ENCODE measurements at regions not wholly inside any gene's neighbourhood (a gene's known extent, or its start where the extent isn't known, plus 50 kb on each side); places are given as distances from the start of the nearest gene placed in this dataset.

- no peak for DNase-seq (ENCODE audit: low read depth, low spot score)
- Histone ChIP-seq H3K9ac (ENCODE audit: insufficient read length, low read depth) (no peak overlapping the region), H3K27me3 (ENCODE audit: insufficient read depth, insufficient read length) (no peaks in the 10 kb centered on the region), H3K9me3 (ENCODE audit: insufficient read depth, low read length) (no peaks in the 10 kb centered on the region), H3K4me1 (ENCODE audit: insufficient read depth, insufficient read length) (no peaks in the 10 kb centered on the region), H3K36me3 (ENCODE audit: insufficient read depth, insufficient read length, low read length) (no peaks in the 10 kb centered on the region), H3K4me3 (ENCODE audit: insufficient read length, low read depth) (no peak overlapping the region)
- no peak for TF ChIP-seq SUZ12 (IDR thresholded peaks at IDR 0.05; ENCODE audit: extremely low read depth, insufficient read depth, insufficient read length)
- TF ChIP-seq ZNF274 (IDR thresholded peaks at IDR 0.05; ENCODE audit: low read depth, low read length), result no peak
- no peak for TF ChIP-seq YY1 (IDR thresholded peaks at IDR 0.05; ENCODE audit: insufficient read depth, insufficient read length)
Observed at GRCh38 chr4:124431653-124432192, 280.8 kb downstream of the ANKRD50 start.

- no peak for DNase-seq (ENCODE audit: low read depth, low spot score)
- no peaks in the 10 kb centered on the region for H3K36me3 ChIP-seq (ENCODE audit: insufficient read depth, insufficient read length, low read length)
- no peaks in the 10 kb centered on the region for H3K27me3 ChIP-seq (ENCODE audit: insufficient read depth, insufficient read length)
- TF ChIP-seq YY1 (IDR thresholded peaks at IDR 0.05; ENCODE audit: insufficient read depth, insufficient read length) (no peak), SUZ12 (IDR thresholded peaks at IDR 0.05; ENCODE audit: extremely low read depth, insufficient read depth, insufficient read length) (no peak), ZNF274 (IDR thresholded peaks at IDR 0.05; ENCODE audit: low read depth, low read length) (no peak)
- no peak overlapping the region for H3K9ac ChIP-seq (ENCODE audit: insufficient read length, low read depth)
- H3K9me3 ChIP-seq (ENCODE audit: insufficient read depth, low read length), result no peaks in the 10 kb centered on the region
- H3K4me1 ChIP-seq (ENCODE audit: insufficient read depth, insufficient read length), result no peaks in the 10 kb centered on the region
- no peak overlapping the region for H3K4me3 ChIP-seq (ENCODE audit: insufficient read length, low read depth)
Observed at GRCh38 chr4:124432500-124432899, 280.0 kb downstream of the ANKRD50 start.

- Histone ChIP-seq H3K9ac (ENCODE audit: insufficient read length, low read depth) (no peak overlapping the region), H3K4me3 (ENCODE audit: insufficient read length, low read depth) (no peak overlapping the region), H3K27me3 (ENCODE audit: insufficient read depth, insufficient read length) (no peaks in the 10 kb centered on the region), H3K4me1 (ENCODE audit: insufficient read depth, insufficient read length) (no peaks in the 10 kb centered on the region), H3K36me3 (ENCODE audit: insufficient read depth, insufficient read length, low read length) (no peaks in the 10 kb centered on the region), H3K9me3 (ENCODE audit: insufficient read depth, low read length) (no peaks in the 10 kb centered on the region)
- no peak for DNase-seq (ENCODE audit: low read depth, low spot score)
- TF ChIP-seq YY1 (IDR thresholded peaks at IDR 0.05; ENCODE audit: insufficient read depth, insufficient read length) (no peak), ZNF274 (IDR thresholded peaks at IDR 0.05; ENCODE audit: low read depth, low read length) (no peak), SUZ12 (IDR thresholded peaks at IDR 0.05; ENCODE audit: extremely low read depth, insufficient read depth, insufficient read length) (no peak)
Observed at GRCh38 chr4:124433044-124433443, 279.5 kb downstream of the ANKRD50 start.

GRCh38 chr4:124433500-124433899, 279.0 kb downstream of the ANKRD50 start:
- DNase-seq (ENCODE audit: low read depth, low spot score), result no peak
- H3K4me1 ChIP-seq (ENCODE audit: insufficient read depth, insufficient read length), result no peaks in the 10 kb centered on the region

GRCh38 chr4:124435274-124435950, 277.1 kb downstream of the ANKRD50 start:
- DNase-seq (ENCODE audit: low read depth, low spot score), result no peak
- Histone ChIP-seq H3K9me3 (ENCODE audit: insufficient read depth, low read length) (no peaks in the 10 kb centered on the region), H3K4me1 (ENCODE audit: insufficient read depth, insufficient read length) (no peaks in the 10 kb centered on the region), H3K36me3 (ENCODE audit: insufficient read depth, insufficient read length, low read length) (no peaks in the 10 kb centered on the region), H3K9ac (ENCODE audit: insufficient read length, low read depth) (no peak overlapping the region), H3K27me3 (ENCODE audit: insufficient read depth, insufficient read length) (no peaks in the 10 kb centered on the region), H3K4me3 (ENCODE audit: insufficient read length, low read depth) (no peak overlapping the region)
- TF ChIP-seq ZNF274 (IDR thresholded peaks at IDR 0.05; ENCODE audit: low read depth, low read length), result no peak
- no peak for TF ChIP-seq SUZ12 (IDR thresholded peaks at IDR 0.05; ENCODE audit: extremely low read depth, insufficient read depth, insufficient read length)
- no peak for TF ChIP-seq YY1 (IDR thresholded peaks at IDR 0.05; ENCODE audit: insufficient read depth, insufficient read length)

More at GRCh38 chr4:124433500-124433899, 279.0 kb downstream of the ANKRD50 start:
- Histone ChIP-seq H3K36me3 (ENCODE audit: insufficient read depth, insufficient read length, low read length) (no peaks in the 10 kb centered on the region), H3K9me3 (ENCODE audit: insufficient read depth, low read length) (no peaks in the 10 kb centered on the region), H3K9ac (ENCODE audit: insufficient read length, low read depth) (no peak overlapping the region), H3K27me3 (ENCODE audit: insufficient read depth, insufficient read length) (no peaks in the 10 kb centered on the region), H3K4me3 (ENCODE audit: insufficient read length, low read depth) (no peak overlapping the region)
- no peak for TF ChIP-seq ZNF274 (IDR thresholded peaks at IDR 0.05; ENCODE audit: low read depth, low read length)
- TF ChIP-seq YY1 (IDR thresholded peaks at IDR 0.05; ENCODE audit: insufficient read depth, insufficient read length), result no peak
- TF ChIP-seq SUZ12 (IDR thresholded peaks at IDR 0.05; ENCODE audit: extremely low read depth, insufficient read depth, insufficient read length), result no peak

GRCh38 chr4:124437853-124438495, 274.6 kb downstream of the ANKRD50 start:
- Histone ChIP-seq H3K9me3 (ENCODE audit: insufficient read depth, low read length) (no peaks in the 10 kb centered on the region), H3K27me3 (ENCODE audit: insufficient read depth, insufficient read length) (no peaks in the 10 kb centered on the region), H3K9ac (ENCODE audit: insufficient read length, low read depth) (no peak overlapping the region), H3K36me3 (ENCODE audit: insufficient read depth, insufficient read length, low read length) (no peaks in the 10 kb centered on the region), H3K4me1 (ENCODE audit: insufficient read depth, insufficient read length) (no peaks in the 10 kb centered on the region), H3K4me3 (ENCODE audit: insufficient read length, low read depth) (no peak overlapping the region)
- no peak for DNase-seq (ENCODE audit: low read depth, low spot score)
- TF ChIP-seq YY1 (IDR thresholded peaks at IDR 0.05; ENCODE audit: insufficient read depth, insufficient read length) (no peak), ZNF274 (IDR thresholded peaks at IDR 0.05; ENCODE audit: low read depth, low read length) (no peak), SUZ12 (IDR thresholded peaks at IDR 0.05; ENCODE audit: extremely low read depth, insufficient read depth, insufficient read length) (no peak)

GRCh38 chr4:124445071-124445470, 267.5 kb downstream of the ANKRD50 start:
- DNase-seq (ENCODE audit: low read depth, low spot score), result no peak
- no peak overlapping the region for H3K4me3 ChIP-seq (ENCODE audit: insufficient read length, low read depth)
- H3K4me1 ChIP-seq (ENCODE audit: insufficient read depth, insufficient read length), result no peaks in the 10 kb centered on the region
- H3K27me3 ChIP-seq (ENCODE audit: insufficient read depth, insufficient read length), result no peaks in the 10 kb centered on the region
- TF ChIP-seq YY1 (IDR thresholded peaks at IDR 0.05; ENCODE audit: insufficient read depth, insufficient read length) (no peak), SUZ12 (IDR thresholded peaks at IDR 0.05; ENCODE audit: extremely low read depth, insufficient read depth, insufficient read length) (no peak), ZNF274 (IDR thresholded peaks at IDR 0.05; ENCODE audit: low read depth, low read length) (no peak)
- peaks cover 4% of the 10 kb centered on the region; the same call in 1 of the 2 replicates for H3K9me3 ChIP-seq (ENCODE audit: insufficient read depth, low read length)
- H3K36me3 ChIP-seq (ENCODE audit: insufficient read depth, insufficient read length, low read length), result no peaks in the 10 kb centered on the region
- no peak overlapping the region for H3K9ac ChIP-seq (ENCODE audit: insufficient read length, low read depth)

All from NT2/D1 (cell line).